Brain microvascular endothelial cell (primary cell): ENCODE measurements at regions not wholly inside any gene's neighbourhood (a gene's known extent, or its start where the extent isn't known, plus 50 kb on each side); places are given as distances from the start of the nearest gene placed in this dataset.

Experiments used
- DNase-seq: peaks from one replicate; pipeline ENCODE4 v3.0.0-alpha.2; 2020
- H3K27ac ChIP-seq: fragments of 250-450 bp; sonication (Bioruptor Pico); 2 replicates; pipeline ENCODE4 v1.5.1; 2020; ENCODE audit warnings: mild to moderate bottlenecking, moderate library complexity
- H3K27me3 ChIP-seq: fragments of 250-450 bp; sonication (Bioruptor Pico); replicated peaks from 2 replicates; pipeline ENCODE4 v1.5.1; 2020; ENCODE audit warnings: mild to moderate bottlenecking
- H3K36me3 ChIP-seq: fragments of 250-450 bp; sonication (Bioruptor Pico); replicated peaks from 2 replicates; pipeline ENCODE4 v1.5.1; 2020; ENCODE audit warnings: mild to moderate bottlenecking
- H3K4me3 ChIP-seq: 2 replicates; pipeline ENCODE4 v1.5.1; 2011; ENCODE audit warnings: low read depth, mild to moderate bottlenecking, control low read depth, low read length, moderate library complexity
- in situ Hi-C: cut with HindIII; loops from 2 replicates; pipeline ENCODE4 v1.10.0; 2017; ENCODE audit warnings: low sequenced_read_pairs, low pct_ligation_motif_present
- TF ChIP-seq, protein P1 (sequence below): IDR thresholded peaks from 2 replicates; pipeline ENCODE4 v1.5.1; 2011; ENCODE audit warnings: low read depth, mild to moderate bottlenecking, moderate library complexity, low read length, control low read depth, inconsistent platforms; ENCODE audit errors: missing control alignments

DNA sequence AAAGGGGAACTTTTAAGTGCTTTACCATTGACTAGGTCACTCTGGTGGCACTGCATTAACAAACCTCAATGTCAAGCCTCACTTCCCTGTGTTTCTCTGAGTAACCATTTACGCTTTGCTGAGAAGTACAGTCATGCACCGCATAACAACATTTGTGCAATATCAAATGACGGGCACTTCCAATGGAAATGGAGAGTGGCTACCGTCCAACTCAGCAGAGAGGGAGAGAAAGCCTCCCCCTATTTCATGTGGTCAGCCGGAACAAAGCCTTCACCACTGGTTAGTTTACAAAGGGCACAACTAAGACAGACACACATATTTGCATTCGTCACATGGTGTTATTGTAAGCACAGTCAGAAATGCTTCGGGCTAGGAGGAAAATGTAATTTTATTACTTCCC, 117.3 kb downstream of the RASSF10 start:
- no peak overlapping the region for H3K4me3 ChIP-seq
- TF ChIP-seq, protein P1, sequence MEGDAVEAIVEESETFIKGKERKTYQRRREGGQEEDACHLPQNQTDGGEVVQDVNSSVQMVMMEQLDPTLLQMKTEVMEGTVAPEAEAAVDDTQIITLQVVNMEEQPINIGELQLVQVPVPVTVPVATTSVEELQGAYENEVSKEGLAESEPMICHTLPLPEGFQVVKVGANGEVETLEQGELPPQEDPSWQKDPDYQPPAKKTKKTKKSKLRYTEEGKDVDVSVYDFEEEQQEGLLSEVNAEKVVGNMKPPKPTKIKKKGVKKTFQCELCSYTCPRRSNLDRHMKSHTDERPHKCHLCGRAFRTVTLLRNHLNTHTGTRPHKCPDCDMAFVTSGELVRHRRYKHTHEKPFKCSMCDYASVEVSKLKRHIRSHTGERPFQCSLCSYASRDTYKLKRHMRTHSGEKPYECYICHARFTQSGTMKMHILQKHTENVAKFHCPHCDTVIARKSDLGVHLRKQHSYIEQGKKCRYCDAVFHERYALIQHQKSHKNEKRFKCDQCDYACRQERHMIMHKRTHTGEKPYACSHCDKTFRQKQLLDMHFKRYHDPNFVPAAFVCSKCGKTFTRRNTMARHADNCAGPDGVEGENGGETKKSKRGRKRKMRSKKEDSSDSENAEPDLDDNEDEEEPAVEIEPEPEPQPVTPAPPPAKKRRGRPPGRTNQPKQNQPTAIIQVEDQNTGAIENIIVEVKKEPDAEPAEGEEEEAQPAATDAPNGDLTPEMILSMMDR: no peak
- in situ Hi-C loops: no loop called here
- peak overlapping the region; percentile 19 for H3K27ac ChIP-seq
- peak; percentile 93 for DNase-seq
- H3K27me3 ChIP-seq: no peaks in the 10 kb centered on the region
- H3K36me3 ChIP-seq: no peaks in the 10 kb centered on the region

DNA sequence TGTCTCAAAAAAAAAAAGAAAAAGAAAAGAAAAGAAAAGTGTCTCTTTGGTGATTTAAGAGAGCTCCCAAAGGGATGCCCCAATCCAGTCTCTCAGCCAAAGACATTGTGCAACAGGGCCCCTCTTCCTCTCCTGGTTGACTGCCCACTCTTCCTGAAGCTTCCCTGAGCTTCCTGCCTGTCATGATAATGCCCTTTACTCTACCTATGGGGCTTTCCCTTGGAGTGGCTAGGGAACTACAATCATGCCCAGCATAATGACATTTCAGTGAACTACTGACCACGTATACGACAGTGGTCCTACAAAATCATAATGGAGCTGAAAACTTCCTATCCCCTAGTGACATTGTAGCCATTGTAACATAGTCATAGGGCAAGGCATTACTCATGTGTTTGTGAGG, 118.0 kb downstream of the RASSF10 start:
- DNase-seq: no peak
- in situ Hi-C loops: no loop called here
- H3K27me3 ChIP-seq: no peaks in the 10 kb centered on the region
- no peaks in the 10 kb centered on the region for H3K36me3 ChIP-seq
- TF ChIP-seq, protein P1: no peak
- no peak overlapping the region for H3K27ac ChIP-seq
- H3K4me3 ChIP-seq: no peak overlapping the region

DNA sequence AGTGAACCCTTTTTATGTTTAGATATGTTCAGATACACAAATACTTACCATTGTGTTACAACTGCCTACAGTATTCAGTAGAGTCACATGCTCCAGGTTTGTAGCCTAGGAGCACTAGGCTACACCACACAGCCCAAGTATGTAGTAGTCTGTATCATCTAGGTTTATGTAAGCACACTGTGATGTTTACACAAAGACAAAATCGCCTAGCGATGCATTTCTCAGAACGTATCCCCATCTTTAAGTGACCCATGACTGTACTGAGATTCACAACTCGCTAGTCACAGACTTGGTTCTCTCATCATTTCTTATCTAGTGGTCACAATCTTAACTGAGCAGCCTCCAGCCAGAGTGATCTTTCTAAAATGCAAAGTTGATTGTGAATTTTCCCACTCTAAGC, 119.2 kb downstream of the RASSF10 start:
- in situ Hi-C loops: no loop called here
- Histone ChIP-seq H3K27me3 (no peaks in the 10 kb centered on the region), H3K27ac (no peak overlapping the region), H3K4me3 (no peak overlapping the region), H3K36me3 (no peaks in the 10 kb centered on the region)
- no peak for DNase-seq
- TF ChIP-seq, protein P1: no peak

DNA sequence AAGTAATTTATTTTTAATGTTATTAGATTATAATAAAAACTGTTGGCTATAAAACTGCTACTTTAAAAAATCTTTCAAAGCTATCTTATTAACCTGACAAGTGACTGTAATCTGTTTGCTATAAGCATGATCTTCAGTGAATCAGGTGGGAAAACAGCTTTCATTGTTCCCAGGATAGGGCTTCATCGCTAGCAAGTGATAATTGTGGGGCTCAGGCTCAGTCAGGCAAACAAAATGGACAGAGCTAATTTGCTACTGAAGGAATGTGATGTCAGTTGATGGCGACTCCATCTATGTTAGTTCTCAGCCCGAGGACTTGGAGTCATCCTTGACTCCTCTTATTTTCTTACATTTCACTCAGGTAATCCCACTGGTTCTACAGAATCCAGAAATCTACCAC, 125.0 kb downstream of the RASSF10 start:
- DNase-seq: no peak
- TF ChIP-seq, protein P1: no peak
- H3K4me3 ChIP-seq: no peak overlapping the region
- H3K27ac ChIP-seq: no peak overlapping the region
- no peaks in the 10 kb centered on the region for H3K36me3 ChIP-seq
- H3K27me3 ChIP-seq: no peaks in the 10 kb centered on the region
- in situ Hi-C loops: no loop called here

DNA sequence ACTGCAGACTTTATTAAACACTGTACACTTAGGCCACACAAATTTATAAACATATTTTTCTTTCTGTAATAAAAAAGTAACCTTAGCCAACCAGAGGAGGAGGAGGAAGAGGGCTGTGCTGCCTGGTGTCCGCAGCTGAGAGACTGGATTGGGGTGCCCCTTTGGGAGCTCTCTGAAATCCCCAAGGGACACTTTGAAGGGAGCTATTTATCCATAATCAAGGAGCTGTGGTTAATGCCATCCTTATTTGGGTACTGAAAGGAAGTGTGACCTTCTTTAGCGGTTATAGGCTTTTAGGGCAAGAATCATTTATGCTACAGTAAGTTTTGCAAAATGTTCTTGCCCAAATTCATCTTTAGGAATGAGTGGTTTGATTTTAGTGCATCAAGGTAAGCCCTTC, 125.8 kb downstream of the RASSF10 start:
- H3K27ac ChIP-seq: no peak overlapping the region
- TF ChIP-seq, protein P1: no peak
- in situ Hi-C loops: no loop called here

More for the DNA sequence above, 125.8 kb downstream of the RASSF10 start:
- Histone ChIP-seq H3K36me3 (no peaks in the 10 kb centered on the region), H3K4me3 (no peak overlapping the region), H3K27me3 (no peaks in the 10 kb centered on the region)
- DNase-seq: no peak
